ENCODE measurements at regions not wholly inside any gene's neighbourhood (a gene's known extent, or its start where the extent isn't known, plus 50 kb on each side); places are given as distances from the start of the nearest gene placed in this dataset.

DNA sequence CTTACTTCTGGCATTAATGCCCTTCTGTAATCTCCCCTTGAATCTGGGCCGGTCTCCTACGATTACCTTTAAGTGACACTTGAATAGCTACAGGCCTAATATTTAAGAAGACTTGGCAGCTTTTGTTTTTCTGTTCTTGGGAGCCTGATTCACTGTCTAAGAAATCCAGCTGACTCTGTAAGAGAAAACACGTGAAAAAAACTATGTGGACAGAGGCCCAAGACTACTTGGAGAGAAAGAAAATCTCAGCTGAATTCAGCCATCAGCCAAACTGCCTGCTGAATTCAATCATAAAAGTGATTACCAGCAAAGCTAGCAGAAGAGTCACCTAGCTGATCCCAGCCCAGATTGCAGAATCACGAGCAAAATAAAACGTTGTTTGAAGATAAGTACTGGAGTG is 521.2 kb downstream of the MID1IP1 start:
- no peaks in the 10 kb centered on the region for H3K4me1 ChIP-seq
- no peak overlapping the region for H3K4me3 ChIP-seq
- ATAC-seq (no peak), DNase-seq (no peak)
- 76 to 86% methylated on average over 5 of the region's 5 CpGs for WGBS, 2 donors
- H3K27ac ChIP-seq, result no peak overlapping the region
- no peaks in the 10 kb centered on the region for H3K27me3 ChIP-seq
- TF ChIP-seq, protein P1, sequence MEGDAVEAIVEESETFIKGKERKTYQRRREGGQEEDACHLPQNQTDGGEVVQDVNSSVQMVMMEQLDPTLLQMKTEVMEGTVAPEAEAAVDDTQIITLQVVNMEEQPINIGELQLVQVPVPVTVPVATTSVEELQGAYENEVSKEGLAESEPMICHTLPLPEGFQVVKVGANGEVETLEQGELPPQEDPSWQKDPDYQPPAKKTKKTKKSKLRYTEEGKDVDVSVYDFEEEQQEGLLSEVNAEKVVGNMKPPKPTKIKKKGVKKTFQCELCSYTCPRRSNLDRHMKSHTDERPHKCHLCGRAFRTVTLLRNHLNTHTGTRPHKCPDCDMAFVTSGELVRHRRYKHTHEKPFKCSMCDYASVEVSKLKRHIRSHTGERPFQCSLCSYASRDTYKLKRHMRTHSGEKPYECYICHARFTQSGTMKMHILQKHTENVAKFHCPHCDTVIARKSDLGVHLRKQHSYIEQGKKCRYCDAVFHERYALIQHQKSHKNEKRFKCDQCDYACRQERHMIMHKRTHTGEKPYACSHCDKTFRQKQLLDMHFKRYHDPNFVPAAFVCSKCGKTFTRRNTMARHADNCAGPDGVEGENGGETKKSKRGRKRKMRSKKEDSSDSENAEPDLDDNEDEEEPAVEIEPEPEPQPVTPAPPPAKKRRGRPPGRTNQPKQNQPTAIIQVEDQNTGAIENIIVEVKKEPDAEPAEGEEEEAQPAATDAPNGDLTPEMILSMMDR (IDR thresholded peaks at IDR 0.05), result no peak
- TF ChIP-seq POLR2A (IDR thresholded peaks at IDR 0.05), result no peak
- intact Hi-C loops (cut with DNase I), result no loop called here
- H3K36me3 ChIP-seq (replicated peaks in 1 of 2; ENCODE audit: insufficient read depth in 1 of 2, low read depth in 2 of 2), result no peaks in the 10 kb centered on the region
- H3K9me3 ChIP-seq, result no peaks in the 10 kb centered on the region

DNA sequence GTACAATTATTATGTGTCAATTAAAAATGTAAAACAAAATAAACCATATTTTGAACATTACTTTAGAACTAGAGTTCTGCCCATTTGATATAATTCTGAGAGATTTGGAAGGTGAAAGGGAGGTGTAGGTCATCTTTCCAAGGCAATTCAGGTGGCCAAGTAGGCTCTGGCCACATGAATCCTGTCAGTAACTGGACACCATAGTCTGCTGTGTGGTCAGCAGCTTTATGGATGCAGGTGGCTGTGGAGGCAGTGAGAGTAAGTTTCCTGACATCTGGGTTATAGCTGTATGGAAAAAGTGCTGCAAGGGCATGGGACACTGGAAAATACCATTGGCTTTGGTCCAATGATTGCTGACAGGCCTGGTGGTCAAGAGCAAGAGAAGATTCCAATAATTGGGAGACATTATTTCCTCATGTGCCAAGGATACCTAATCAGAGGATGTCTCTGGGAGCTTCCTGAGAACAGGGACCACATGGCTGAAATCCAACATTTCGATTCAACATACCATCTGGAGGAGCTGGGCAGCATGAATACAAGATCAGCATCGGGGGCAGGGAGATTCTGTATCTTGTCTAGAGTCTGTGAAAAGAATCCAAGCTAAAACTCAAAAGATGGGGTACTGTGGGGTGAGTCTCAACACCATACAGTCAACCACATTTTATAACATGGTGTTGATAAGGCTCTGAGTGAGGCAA is 523.1 kb downstream of the MID1IP1 start:
- Histone ChIP-seq H3K27ac (no peak overlapping the region), H3K27me3 (no peaks in the 10 kb centered on the region), H3K36me3 (replicated peaks in 1 of 2; ENCODE audit: insufficient read depth in 1 of 2, low read depth in 2 of 2) (no peaks in the 10 kb centered on the region), H3K4me3 (no peak overlapping the region), H3K4me1 (no peaks in the 10 kb centered on the region), H3K9me3 (no peaks in the 10 kb centered on the region)
- intact Hi-C loops (cut with DNase I), result no loop called here
- 71 to 87% methylated on average over 2 of the region's 2 CpGs for WGBS, 2 donors
- TF ChIP-seq POLR2A (IDR thresholded peaks at IDR 0.05), result no peak
- TF ChIP-seq, protein P1 (IDR thresholded peaks at IDR 0.05), result no peak
- ATAC-seq, result no peak
- no peak for DNase-seq

DNA sequence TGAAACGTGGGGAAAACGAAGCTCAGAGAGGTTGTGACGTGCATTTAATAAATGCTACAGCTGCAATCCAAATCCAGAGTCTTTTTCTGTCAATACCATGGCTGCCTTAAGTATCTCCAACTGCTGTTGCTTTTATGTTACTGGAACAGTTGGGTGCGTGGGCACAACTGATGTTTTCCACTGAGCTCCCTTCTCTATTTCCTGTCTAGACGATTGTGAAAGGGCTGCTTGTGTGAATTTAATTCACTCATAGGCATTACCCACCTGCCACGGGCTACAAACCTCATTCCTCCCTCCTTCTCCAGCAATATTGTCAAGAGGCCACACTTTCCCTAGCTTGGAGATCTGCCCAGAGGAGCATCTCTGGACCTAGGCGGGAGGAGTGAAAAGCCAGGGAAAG is 526.0 kb downstream of the MID1IP1 start:
- no peaks in the 10 kb centered on the region for H3K4me1 ChIP-seq
- DNase-seq (no peak), ATAC-seq (no peak)
- intact Hi-C loops (cut with DNase I), result no loop called here
- H3K27ac ChIP-seq, result no peak overlapping the region
- no peak for TF ChIP-seq POLR2A (IDR thresholded peaks at IDR 0.05)
- TF ChIP-seq, protein P1 (IDR thresholded peaks at IDR 0.05), result no peak
- no peaks in the 10 kb centered on the region for H3K36me3 ChIP-seq (replicated peaks in 1 of 2; ENCODE audit: insufficient read depth in 1 of 2, low read depth in 2 of 2)
- H3K4me3 ChIP-seq, result no peak overlapping the region
- WGBS, 2 donors, result 68 to 81% methylated on average over 6 to 7 of the region's 7 CpGs
- H3K9me3 ChIP-seq, result no peaks in the 10 kb centered on the region
- H3K27me3 ChIP-seq, result no peaks in the 10 kb centered on the region

DNA sequence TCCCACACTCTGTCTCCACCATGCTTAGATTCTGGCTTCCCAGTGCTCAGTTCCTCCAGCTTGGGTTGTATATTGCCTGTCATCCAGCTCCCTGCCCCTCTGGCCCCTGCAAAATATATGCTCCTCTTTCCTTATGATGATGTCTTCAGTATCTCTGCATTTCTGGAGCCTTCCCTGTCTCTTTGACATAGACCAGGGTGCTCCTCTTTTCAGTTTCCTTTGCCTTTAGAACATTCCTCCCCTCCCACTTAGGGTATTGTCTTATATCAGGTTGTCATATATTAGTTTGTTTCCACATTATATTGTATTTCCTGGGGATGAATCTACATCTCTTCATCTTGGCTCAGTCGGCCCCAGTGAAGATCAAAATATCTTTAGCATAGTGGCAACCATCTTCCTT is 526.4 kb downstream of the MID1IP1 start:
- Histone ChIP-seq H3K36me3 (replicated peaks in 1 of 2; ENCODE audit: insufficient read depth in 1 of 2, low read depth in 2 of 2) (no peaks in the 10 kb centered on the region), H3K27ac (no peak overlapping the region), H3K4me1 (no peaks in the 10 kb centered on the region), H3K4me3 (no peak overlapping the region), H3K27me3 (no peaks in the 10 kb centered on the region), H3K9me3 (no peaks in the 10 kb centered on the region)
- WGBS, 2 donors, result 56 to 64% methylated on average over 1 of the region's 1 CpG
- intact Hi-C loops (cut with DNase I), result no loop called here
- ATAC-seq, result no peak
- DNase-seq, result no peak
- no peak for TF ChIP-seq POLR2A (IDR thresholded peaks at IDR 0.05)
- TF ChIP-seq, protein P1 (IDR thresholded peaks at IDR 0.05), result no peak

DNA sequence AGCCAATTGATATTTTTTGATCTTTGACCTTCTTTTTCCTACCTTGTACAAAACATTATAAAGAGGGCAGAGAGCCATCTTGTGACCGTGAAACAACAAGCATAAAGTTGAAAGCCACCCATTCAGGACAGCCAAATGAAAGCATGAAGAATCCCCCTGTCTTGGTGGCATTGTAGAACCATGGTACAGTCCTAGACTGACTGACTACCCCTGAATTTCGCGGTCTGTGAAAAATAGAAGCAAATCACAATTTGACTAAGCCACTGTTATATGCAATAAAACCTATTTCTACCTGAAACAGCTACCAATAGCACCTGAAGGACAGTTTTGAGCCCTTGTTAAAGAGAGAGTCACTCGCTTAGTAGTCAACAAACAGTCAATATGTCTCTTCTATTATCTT is 527.4 kb downstream of the MID1IP1 start:
- DNase-seq (no peak), ATAC-seq (no peak)
- no peaks in the 10 kb centered on the region for H3K9me3 ChIP-seq
- no peaks in the 10 kb centered on the region for H3K36me3 ChIP-seq (replicated peaks in 1 of 2; ENCODE audit: insufficient read depth in 1 of 2, low read depth in 2 of 2)
- no peaks in the 10 kb centered on the region for H3K4me1 ChIP-seq
- H3K4me3 ChIP-seq, result no peak overlapping the region
- intact Hi-C loops (cut with DNase I), result no loop called here
- no peak overlapping the region for H3K27ac ChIP-seq
- TF ChIP-seq POLR2A (IDR thresholded peaks at IDR 0.05), result no peak
- 84 to 89% methylated on average over 4 of the region's 4 CpGs for WGBS, 2 donors
- H3K27me3 ChIP-seq, result no peaks in the 10 kb centered on the region

All from body of pancreas (tissue), 4 donors.